Spinal cord (tissue), 9 donors: ENCODE measurements at regions not wholly inside any gene's neighbourhood (a gene's known extent, or its start where the extent isn't known, plus 50 kb on each side); places are given as distances from the start of the nearest gene placed in this dataset.
"Not testable (repeated sequence)": the region's sequence is repeated elsewhere in the genome, so short reads cannot be mapped to it uniquely, and the experiment has no call there.

Source experiments
- DNase-seq, 6 donors: peaks; one replicate each; pipeline versions ENCODE4 v3.0.0 to v3.0.0-alpha.2; 2013 to 2015; ENCODE audit warnings: low spot score in 6 of 6, low read depth in 4 of 6
- H3K27ac ChIP-seq: one replicate; pipeline ENCODE4 v1.5.1; 2013; ENCODE audit warnings: low read depth, low read length, control low read depth
- H3K27me3 ChIP-seq: one replicate; pipeline ENCODE4 v1.6.1; 2013; ENCODE audit warnings: low read length; ENCODE audit not compliant: control insufficient read depth, insufficient read depth
- H3K36me3 ChIP-seq: one replicate; pipeline ENCODE4 v1.6.1; 2013; ENCODE audit warnings: low read length; ENCODE audit not compliant: control insufficient read depth, insufficient read depth
- H3K4me1 ChIP-seq: one replicate; pipeline ENCODE4 v1.6.1; 2013; ENCODE audit warnings: low read length; ENCODE audit not compliant: control insufficient read depth, insufficient read depth
- H3K4me3 ChIP-seq: one replicate; pipeline ENCODE4 v1.5.1; 2013; ENCODE audit warnings: low read depth, low read length, control low read depth
- H3K9me3 ChIP-seq: one replicate; pipeline ENCODE4 v1.6.1; 2013; ENCODE audit warnings: low read length; ENCODE audit not compliant: control insufficient read depth, insufficient read depth
- WGBS: methylation state at CpG from one replicate; pipeline ENCODE4 v1.1.5; 2013; ENCODE audit warnings: missing lambda C conversion rate; ENCODE audit not compliant: insufficient coverage; 5-methylcytosine and 5-hydroxymethylcytosine counted together
- donor health status: healthy.

GRCh38 chr12:58336581-58337242 is 395.3 kb downstream of the ATP23 start:
- WGBS = no CpG with 5 or more reads among the region's 5 CpGs
- H3K4me3 ChIP-seq, DNase-seq, H3K27me3 ChIP-seq, H3K9me3 ChIP-seq, H3K27ac ChIP-seq, H3K36me3 ChIP-seq, H3K4me1 ChIP-seq: not testable (repeated sequence)

- not testable (repeated sequence) for H3K4me3 ChIP-seq, DNase-seq, H3K9me3 ChIP-seq, H3K36me3 ChIP-seq, H3K27me3 ChIP-seq, H3K27ac ChIP-seq, H3K4me1 ChIP-seq
- 100% methylated on average over 3 of the region's 3 CpGs for WGBS
Measured at GRCh38 chr12:58337539-58337938, 396.2 kb downstream of the ATP23 start.

DNA sequence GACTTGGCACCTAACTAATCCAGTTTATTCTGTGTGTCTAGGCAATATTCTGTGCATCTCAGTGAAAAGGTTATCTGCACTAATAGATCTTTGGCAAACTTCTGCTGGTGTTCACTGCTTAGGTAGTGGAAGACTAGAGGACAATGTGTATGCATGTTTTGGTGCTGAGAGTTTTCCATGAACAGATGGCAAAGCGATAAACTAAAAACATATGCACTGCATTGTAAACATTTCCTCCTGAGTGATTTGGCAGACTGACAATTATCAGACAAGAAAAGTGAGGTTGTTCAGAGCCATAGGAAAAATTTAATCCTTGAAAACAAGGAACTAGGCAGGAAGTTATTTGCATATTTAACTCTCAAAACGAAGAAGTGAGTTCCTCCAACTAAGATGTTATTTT is 400.4 kb downstream of the ATP23 start:
- WGBS = no CpG with 5 or more reads among the region's 2 CpGs
- no peak overlapping the region for H3K27ac ChIP-seq
- peak in 2 of 6 donors; percentile 65 to 66 for DNase-seq

GRCh38 chr12:58342736-58343135 is 401.4 kb downstream of the ATP23 start:
- no peaks in the 10 kb centered on the region for H3K9me3 ChIP-seq
- H3K4me3 ChIP-seq = no peak overlapping the region
- no CpG with 5 or more reads among the region's 3 CpGs for WGBS
- no peaks in the 10 kb centered on the region for H3K4me1 ChIP-seq
- no peaks in the 10 kb centered on the region for H3K36me3 ChIP-seq
- peak overlapping the region; percentile 6 for H3K27ac ChIP-seq
- DNase-seq = no peak
- no peaks in the 10 kb centered on the region for H3K27me3 ChIP-seq

More for the DNA sequence above, 400.4 kb downstream of the ATP23 start:
- no peak overlapping the region for H3K4me3 ChIP-seq
- H3K36me3 ChIP-seq = no peaks in the 10 kb centered on the region
- no peaks in the 10 kb centered on the region for H3K4me1 ChIP-seq
- no peaks in the 10 kb centered on the region for H3K27me3 ChIP-seq
- no peaks in the 10 kb centered on the region for H3K9me3 ChIP-seq

DNA sequence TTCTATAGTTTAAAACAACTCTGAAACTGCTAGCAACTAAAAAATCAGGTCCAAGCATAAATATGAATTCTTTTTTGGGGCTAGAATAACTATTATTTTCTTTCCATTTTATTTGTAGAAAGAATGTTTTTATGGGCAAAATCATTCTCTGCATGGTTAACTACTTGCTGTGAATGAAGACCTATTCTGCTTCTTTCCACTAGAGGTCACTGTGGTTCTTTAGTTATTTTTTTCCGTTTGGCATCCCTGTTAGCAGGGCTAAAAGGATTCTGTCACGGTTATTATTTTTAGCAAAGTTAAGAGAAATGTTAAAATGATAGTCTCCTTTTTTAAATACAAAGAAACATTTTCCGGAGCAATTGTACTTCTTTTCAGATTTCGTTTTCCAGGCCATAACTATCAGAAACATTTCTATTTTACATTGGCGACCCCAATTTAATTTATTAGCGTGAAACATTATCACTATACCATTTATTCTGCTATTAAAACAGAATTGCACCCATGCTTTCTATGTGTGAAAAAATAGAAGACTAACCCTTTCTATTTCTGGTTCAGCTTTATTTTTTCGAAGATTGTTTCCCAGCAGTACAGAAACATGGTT is 404.8 kb downstream of the ATP23 start:
- H3K9me3 ChIP-seq = peaks cover 3% of the 10 kb centered on the region
- no peak overlapping the region for H3K4me3 ChIP-seq
- H3K36me3 ChIP-seq = no peaks in the 10 kb centered on the region
- peak; percentile 10 to 91 (median 42) for DNase-seq
- WGBS = no CpG with 5 or more reads among the region's 7 CpGs
- no peaks in the 10 kb centered on the region for H3K27me3 ChIP-seq
- H3K27ac ChIP-seq = no peak overlapping the region
- no peaks in the 10 kb centered on the region for H3K4me1 ChIP-seq

- H3K27me3 ChIP-seq = no peaks in the 10 kb centered on the region
- no peaks in the 10 kb centered on the region for H3K36me3 ChIP-seq
- DNase-seq = no peak
- H3K27ac ChIP-seq = no peak overlapping the region
- H3K9me3 ChIP-seq = peaks cover 3% of the 10 kb centered on the region
- no peak overlapping the region for H3K4me3 ChIP-seq
- H3K4me1 ChIP-seq = no peaks in the 10 kb centered on the region
- WGBS = 89% methylated on average over 1 of the region's 2 CpGs
Measured at GRCh38 chr12:58347188-58347587, 405.8 kb downstream of the ATP23 start.

DNA sequence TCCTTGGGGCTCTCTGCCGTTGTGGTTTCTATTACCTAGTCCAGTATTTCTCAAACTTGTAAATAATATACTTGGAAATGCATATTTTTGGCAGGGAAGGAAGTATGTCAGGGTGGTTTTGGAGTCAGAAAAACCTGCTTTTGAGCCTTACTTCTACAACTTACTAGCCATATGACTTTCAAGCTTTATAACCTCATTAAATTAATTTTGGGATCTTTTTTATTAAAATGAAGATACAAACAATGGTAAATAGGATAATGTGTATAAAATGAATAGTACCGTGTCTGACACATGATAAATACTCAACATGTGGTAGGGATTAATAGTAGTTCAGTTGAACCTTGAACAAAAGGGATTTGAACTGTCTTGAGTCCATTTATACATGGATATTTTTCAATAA is 406.3 kb downstream of the ATP23 start:
- no peak overlapping the region for H3K4me3 ChIP-seq
- WGBS = no CpG with 5 or more reads among the region's 2 CpGs
- H3K9me3 ChIP-seq = peaks cover 3% of the 10 kb centered on the region
- H3K27me3 ChIP-seq = no peaks in the 10 kb centered on the region
- no peaks in the 10 kb centered on the region for H3K36me3 ChIP-seq
- H3K4me1 ChIP-seq = no peaks in the 10 kb centered on the region
- H3K27ac ChIP-seq = no peak overlapping the region
- no peak for DNase-seq

DNA sequence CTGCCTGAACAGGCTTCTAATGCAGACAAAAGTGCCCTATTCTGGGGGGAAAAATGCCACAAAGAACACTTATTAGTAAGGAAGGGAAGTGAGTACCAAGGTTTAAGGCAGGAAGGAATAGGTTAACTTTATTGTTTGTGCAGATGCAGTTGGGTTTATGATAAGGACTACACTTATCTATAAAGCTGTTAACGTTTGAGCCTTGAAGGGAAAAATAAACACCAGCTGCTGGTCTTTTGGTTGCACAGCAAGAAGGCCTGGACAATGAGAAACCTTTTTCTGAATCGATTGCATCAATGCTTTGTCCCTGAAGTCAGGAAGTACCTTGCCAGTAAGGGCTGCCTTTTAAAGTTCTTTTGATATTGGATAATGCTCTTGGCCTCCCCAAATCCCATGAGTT is 407.8 kb downstream of the ATP23 start:
- no peak overlapping the region for H3K27ac ChIP-seq
- H3K9me3 ChIP-seq = peaks cover 3% of the 10 kb centered on the region
- no peak overlapping the region for H3K4me3 ChIP-seq
- no peaks in the 10 kb centered on the region for H3K4me1 ChIP-seq
- no peak for DNase-seq
- no peaks in the 10 kb centered on the region for H3K27me3 ChIP-seq
- WGBS = 86% methylated on average over 1 of the region's 2 CpGs
- no peaks in the 10 kb centered on the region for H3K36me3 ChIP-seq

DNA sequence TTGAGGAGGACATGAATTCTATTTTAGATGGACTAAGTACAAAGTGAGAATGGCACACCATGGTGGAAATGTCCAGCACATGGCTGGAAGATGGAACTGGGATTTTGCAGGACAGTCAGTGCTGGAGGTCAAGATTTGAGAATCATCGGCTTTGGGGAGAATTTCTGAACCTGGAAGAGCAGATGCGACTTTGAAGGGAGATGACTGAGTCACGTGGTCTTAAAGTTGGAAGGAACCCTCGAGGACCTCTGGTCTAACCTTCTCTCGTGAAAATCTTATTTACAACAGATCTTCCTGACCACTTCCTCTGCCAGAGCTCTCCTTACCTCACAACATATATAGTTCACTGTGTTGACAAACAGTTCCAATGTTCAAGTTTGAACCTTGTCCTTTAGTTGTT is 415.4 kb downstream of the ATP23 start:
- Histone ChIP-seq H3K27ac (no peak overlapping the region), H3K4me3 (no peak overlapping the region), H3K36me3 (no peaks in the 10 kb centered on the region), H3K27me3 (no peaks in the 10 kb centered on the region), H3K9me3 (no peaks in the 10 kb centered on the region), H3K4me1 (no peaks in the 10 kb centered on the region)
- DNase-seq = no peak
- WGBS = 93% methylated on average over 5 of the region's 5 CpGs

GRCh38 chr12:58357511-58357910 is 416.1 kb downstream of the ATP23 start:
- H3K4me3 ChIP-seq = no peak overlapping the region
- WGBS = no CpG with 5 or more reads among the region's 2 CpGs
- no peak overlapping the region for H3K27ac ChIP-seq
- DNase-seq = no peak
- no peaks in the 10 kb centered on the region for H3K9me3 ChIP-seq
- H3K36me3 ChIP-seq = no peaks in the 10 kb centered on the region
- H3K27me3 ChIP-seq = no peaks in the 10 kb centered on the region
- no peaks in the 10 kb centered on the region for H3K4me1 ChIP-seq
